NCI-H1694 treated with DMSO at 0.1 percent for 48 hours (cell line): ENCODE measurements at regions not wholly inside any gene's neighbourhood (a gene's known extent, or its start where the extent isn't known, plus 50 kb on each side); places are given as distances from the start of the nearest gene placed in this dataset.

ENCODE experiments used
- DNase-seq: peaks from one replicate; lab custom pipeline; 2025; lab: John Stamatoyannopoulos, UW

DNA sequence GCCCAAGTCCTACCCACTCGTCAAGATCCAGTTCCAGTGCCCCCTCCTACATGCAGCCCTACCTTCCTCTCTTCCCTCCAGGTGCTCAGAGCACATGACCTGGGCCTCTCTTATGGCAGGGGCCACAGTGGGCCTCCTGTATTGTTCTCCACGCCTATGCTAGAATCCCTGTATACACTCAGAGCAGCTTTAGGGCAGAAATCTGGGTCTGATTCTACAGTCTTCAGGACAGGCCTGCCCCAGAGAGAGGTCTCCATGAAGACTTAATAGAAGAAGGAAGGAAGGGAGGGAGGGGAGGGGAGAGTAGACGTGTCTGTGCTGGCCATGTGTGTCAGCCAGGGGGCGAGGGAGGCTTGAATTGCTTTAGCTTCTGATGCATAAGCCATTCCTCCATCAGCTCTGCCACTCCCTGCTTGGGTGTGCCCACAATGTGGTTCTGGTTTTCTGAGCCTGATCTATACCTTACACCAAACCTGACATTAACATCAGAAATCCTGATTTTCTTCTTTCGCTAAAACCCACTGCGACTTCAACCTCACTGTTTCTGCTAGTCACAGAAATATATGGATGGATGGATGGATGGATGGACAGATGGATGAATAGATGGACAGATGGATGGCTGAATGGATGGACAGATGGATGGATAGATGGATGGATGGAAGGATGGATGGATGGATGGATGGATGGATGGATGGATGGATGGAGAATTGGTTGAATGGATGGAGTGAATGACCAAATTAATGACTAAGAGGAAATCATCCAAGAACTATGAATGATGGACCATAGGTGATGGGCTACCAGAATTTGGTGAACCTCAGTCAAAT, 56.6 kb upstream of the PRDM11 start:
- peak; percentile 44 for DNase-seq

GRCh38 chr11:45090607-45091006, 55.8 kb upstream of the PRDM11 start:
- DNase-seq, result no peak

DNA sequence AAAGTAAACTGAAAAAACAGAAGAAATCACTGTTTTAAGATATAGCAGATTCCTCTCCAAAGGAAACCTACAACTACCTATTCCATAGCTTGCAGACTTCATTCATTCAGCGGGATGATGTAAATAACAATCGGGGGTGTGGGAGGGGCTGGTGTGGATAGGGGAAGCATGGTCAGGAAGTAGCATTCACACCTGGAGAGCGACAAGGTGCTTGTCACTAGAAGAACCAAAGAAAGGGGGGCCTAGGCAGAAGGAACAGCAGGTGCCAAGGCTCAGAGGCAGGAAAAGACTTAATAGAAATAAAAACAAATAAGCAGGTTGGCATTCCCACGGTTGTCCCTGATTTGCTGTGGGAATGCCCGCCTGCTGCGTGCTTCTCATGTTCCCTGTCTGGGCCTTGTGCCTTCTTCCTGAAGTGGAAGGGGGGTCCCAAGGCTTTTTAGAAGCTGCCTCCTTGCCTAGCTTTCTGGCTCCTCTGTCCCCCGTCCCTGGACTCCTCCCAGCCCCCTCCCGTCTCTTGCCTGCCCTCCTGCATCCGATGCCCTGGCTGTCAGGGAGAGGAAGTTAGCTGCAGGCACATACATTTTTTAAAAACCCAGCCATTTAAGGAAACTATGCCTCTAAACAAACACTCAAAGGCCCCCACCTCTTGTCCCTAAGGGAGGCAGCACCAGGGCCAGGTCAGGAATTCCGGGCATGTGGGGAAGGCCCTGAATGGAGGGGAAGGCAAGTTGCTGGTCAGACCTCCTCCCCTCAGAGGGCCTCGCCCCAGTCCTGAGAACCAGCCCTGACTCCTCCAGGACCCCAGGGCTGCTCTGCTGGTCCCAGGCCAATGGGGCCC, 54.7 kb upstream of the PRDM11 start:
- DNase-seq, result no peak

- DNase-seq, result no peak
Observed at GRCh38 chr11:45092404-45092785, 54.0 kb upstream of the PRDM11 start.

GRCh38 chr11:45092901-45093760, 53.3 kb upstream of the PRDM11 start:
- no peak for DNase-seq

GRCh38 chr11:45093761-45094455, 52.5 kb upstream of the PRDM11 start:
- no peak for DNase-seq

GRCh38 chr11:45094958-45095690, 51.3 kb upstream of the PRDM11 start:
- DNase-seq, result no peak

DNA sequence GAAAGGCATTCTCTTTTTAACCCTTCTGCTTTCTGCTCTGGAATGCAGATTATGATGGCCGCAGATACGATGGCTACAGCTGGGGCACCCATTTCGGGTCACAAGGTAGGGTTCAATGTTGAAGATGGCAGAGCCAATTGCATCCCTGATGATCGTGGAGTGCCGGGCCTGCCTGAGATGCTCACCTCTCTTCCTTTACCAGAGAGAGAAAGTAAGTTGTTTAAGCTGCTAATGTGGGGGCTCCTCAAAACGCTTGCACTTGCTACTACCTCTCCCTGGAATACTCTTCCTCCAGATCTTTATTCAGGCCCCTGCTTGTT, 50.8 kb upstream of the PRDM11 start:
- no peak for DNase-seq

DNA sequence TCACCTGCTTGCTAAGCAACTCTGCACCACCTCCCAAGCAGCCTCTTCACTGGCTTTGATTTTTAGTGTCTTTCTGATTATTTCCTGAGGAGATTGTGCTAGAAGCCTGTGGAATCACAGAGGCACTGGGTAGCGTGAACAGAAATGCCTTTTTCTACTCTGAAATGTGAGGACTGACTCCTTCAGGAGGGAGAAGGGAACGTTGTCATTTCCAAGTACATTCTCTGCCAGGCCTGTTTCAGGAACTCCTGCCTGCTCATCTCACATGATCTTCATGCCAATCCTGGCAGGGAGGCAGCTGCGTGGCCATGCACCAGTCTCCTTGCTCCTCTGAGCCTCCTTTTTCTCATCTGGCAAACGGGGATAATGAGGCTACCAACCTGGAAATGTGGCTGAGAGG, 49.8 kb upstream of the PRDM11 start:
- no peak for DNase-seq
